H1 (cell line): ENCODE measurements at regions not wholly inside any gene's neighbourhood (a gene's known extent, or its start where the extent isn't known, plus 50 kb on each side); places are given as distances from the start of the nearest gene placed in this dataset.

Experiments
- CTCF ChIA-PET: fragments of 300-600 bp; sonication (Branson Sonifier 250); formaldehyde crosslinking; loops from one replicate; lab custom pipeline; 2021; ENCODE audit not compliant: partially characterized antibody; lab: Charles Lee
- POLR2A ChIA-PET: fragments of 300-600 bp; sonication (Branson Sonifier 250); formaldehyde crosslinking; loops from one replicate; lab custom pipeline; 2021; ENCODE audit warnings: inconsistent platforms; ENCODE audit not compliant: partially characterized antibody; lab: Charles Lee
- DNase-seq, 2 experiments: peaks; one replicate each; pipeline versions ENCODE4 v3.0.0 to v3.0.0-alpha.2; 2010 to 2022; ENCODE audit warnings: low spot score in 2 of 2, low read depth in 1 of 2, mixed read lengths in 1 of 2
- FAIRE-seq: peaks from 2 replicates; lab custom pipeline; 2011; peaks lifted over from hg19 to GRCh38; lab: Jason Lieb, UNC
- H2AFZ ChIP-seq: 2 replicates; pipeline ENCODE4 v1.8.1; 2012; ENCODE audit warnings: low read length, inconsistent platforms
- H2AK5ac ChIP-seq: 2 replicates; pipeline ENCODE4 v1.6.1; 2013; ENCODE audit warnings: low read depth, low read length
- H2BK120ac ChIP-seq: replicated peaks from 2 replicates; pipeline ENCODE3; 2013; ENCODE audit warnings: low read depth, low read length, inconsistent platforms
- H2BK12ac ChIP-seq: 2 replicates; pipeline ENCODE4 v1.6.1; 2013; ENCODE audit warnings: low read depth, low read length
- H2BK15ac ChIP-seq: 2 replicates; pipeline ENCODE4 v1.6.1; 2013; ENCODE audit warnings: low read length
- H2BK20ac ChIP-seq: 2 replicates; pipeline ENCODE4 v1.6.1; 2013; ENCODE audit warnings: low read length
- H2BK5ac ChIP-seq: 2 replicates; pipeline ENCODE4 v1.6.1; 2013; ENCODE audit warnings: low read depth, low read length
- H3K14ac ChIP-seq: 2 replicates; pipeline ENCODE4 v1.6.1; 2013; ENCODE audit warnings: inconsistent platforms; ENCODE audit not compliant: insufficient read length
- H3K18ac ChIP-seq: 2 replicates; pipeline ENCODE4 v1.6.1; 2013; ENCODE audit warnings: low read length; ENCODE audit errors: extremely low read depth
- H3K23ac ChIP-seq: 2 replicates; pipeline ENCODE4 v1.6.1; 2013; ENCODE audit warnings: inconsistent platforms; ENCODE audit not compliant: insufficient read length
- H3K23me2 ChIP-seq: 2 replicates; pipeline ENCODE4 v1.6.1; 2013; ENCODE audit warnings: low read depth, low read length
- H3K27ac ChIP-seq: 2 replicates; pipeline ENCODE4 v1.6.1; 2011; ENCODE audit warnings: low read depth, low read length, inconsistent platforms
- H3K27me3 ChIP-seq, 4 experiments: replicated peaks in 1 of 4; 1 replicate in 1 of 4; 2 replicates in 3 of 4; pipeline versions ENCODE4 v1.6.1 to v1.8.1; 2011 to 2013; ENCODE audit warnings: low read length in 3 of 4, mild to moderate bottlenecking in 3 of 4, inconsistent platforms in 2 of 4, mixed read lengths in 2 of 4, moderate library complexity in 1 of 4; ENCODE audit not compliant: control insufficient read depth in 3 of 4, insufficient read depth in 3 of 4; ENCODE audit errors: extremely low read depth in 1 of 4
- H3K36me3 ChIP-seq, 4 experiments: 2 replicates each; pipeline versions ENCODE4 v1.6.1 to v1.8.1; 2011 to 2013; ENCODE audit warnings: mild to moderate bottlenecking in 4 of 4, low read length in 3 of 4, moderate library complexity in 2 of 4, control low read depth in 1 of 4, inconsistent platforms in 1 of 4; ENCODE audit not compliant: insufficient read depth in 4 of 4, control insufficient read depth in 2 of 4
- H3K4ac ChIP-seq: replicated peaks from 2 replicates; pipeline ENCODE3; 2013; ENCODE audit warnings: low read length, low read depth, mixed read lengths, inconsistent platforms; ENCODE audit not compliant: insufficient read length
- H3K4me1 ChIP-seq, 4 experiments: replicated peaks in 1 of 4; 1 replicate in 1 of 4; 2 replicates in 3 of 4; pipeline versions ENCODE4 v1.6.1 to v1.8.1; 2011 to 2013; ENCODE audit warnings: low read length in 3 of 4, inconsistent platforms in 2 of 4, mixed read lengths in 1 of 4; ENCODE audit not compliant: insufficient read depth in 4 of 4, control insufficient read depth in 3 of 4
- H3K4me2 ChIP-seq, 2 experiments: 2 replicates each; pipeline versions ENCODE4 v1.6.1 to v1.8.1; 2011 to 2013; ENCODE audit warnings: low read depth in 2 of 2, low read length in 2 of 2, control low read depth in 1 of 2, inconsistent platforms in 1 of 2, mild to moderate bottlenecking in 1 of 2; ENCODE audit not compliant: insufficient read depth in 1 of 2
- H3K4me3 ChIP-seq, 4 experiments: fragments of 200-600, 300-600 bp in 1 of 4; sonication (generic), shearing (Covaris generic), sonication (Bioruptor Twin) in 1 of 4; 2 replicates each; pipeline versions ENCODE4 v1.5.1 to v1.8.1; 2011 to 2016; ENCODE audit warnings: low read length in 4 of 4, low read depth in 3 of 4, control low read depth in 2 of 4, inconsistent platforms in 2 of 4, mild to moderate bottlenecking in 2 of 4, mixed read lengths in 1 of 4, moderate library complexity in 1 of 4; ENCODE audit not compliant: insufficient read depth in 2 of 4; ENCODE audit errors: extremely low read depth in 1 of 4
- H3K56ac ChIP-seq: replicated peaks from 2 replicates; pipeline ENCODE3; 2013; ENCODE audit warnings: low read depth, mild to moderate bottlenecking, mixed read lengths, low read length, inconsistent platforms; ENCODE audit not compliant: insufficient read length
- H3K79me1 ChIP-seq: 2 replicates; pipeline ENCODE4 v1.6.1; 2013; ENCODE audit warnings: low read depth, low read length, control low read depth
- H3K79me2 ChIP-seq, 2 experiments: 2 replicates each; pipeline versions ENCODE4 v1.6.1 to v1.8.1; 2012 to 2013; ENCODE audit warnings: low read length in 2 of 2, mild to moderate bottlenecking in 2 of 2, inconsistent platforms in 1 of 2; ENCODE audit not compliant: insufficient read depth in 2 of 2, control insufficient read depth in 1 of 2
- H3K9ac ChIP-seq, 4 experiments: replicated peaks in 1 of 4; 1 replicate in 1 of 4; 2 replicates in 3 of 4; pipeline versions ENCODE4 v1.6.1 to v1.8.1; 2011 to 2013; ENCODE audit warnings: low read depth in 3 of 4, low read length in 3 of 4, control low read depth in 2 of 4, mild to moderate bottlenecking in 2 of 4, moderate library complexity in 2 of 4, inconsistent platforms in 1 of 4; ENCODE audit errors: extremely low read depth in 1 of 4
- H3K9me3 ChIP-seq, 2 experiments: 2 replicates each; pipeline versions ENCODE4 v1.6.1 to v1.8.1; 2012 to 2013; ENCODE audit warnings: mild to moderate bottlenecking in 2 of 2, moderate library complexity in 2 of 2, control low read depth in 1 of 2, inconsistent platforms in 1 of 2, low read depth in 1 of 2, low read length in 1 of 2, mixed read lengths in 1 of 2; ENCODE audit not compliant: insufficient read depth in 2 of 2
- H4K20me1 ChIP-seq, 2 experiments: replicated peaks in 1 of 2; 2 replicates each; pipeline versions ENCODE3 to v1.8.1; 2011 to 2013; ENCODE audit warnings: inconsistent platforms in 2 of 2, low read length in 2 of 2, mild to moderate bottlenecking in 1 of 2; ENCODE audit not compliant: insufficient read depth in 2 of 2, control insufficient read depth in 1 of 2
- H4K5ac ChIP-seq: 2 replicates; pipeline ENCODE4 v1.6.1; 2013; ENCODE audit warnings: low read length, low read depth, mixed read lengths, inconsistent platforms; ENCODE audit not compliant: insufficient read length
- H4K8ac ChIP-seq: 2 replicates; pipeline ENCODE4 v1.8.0; 2013; ENCODE audit warnings: mild to moderate bottlenecking, moderate library complexity, low read length, inconsistent platforms; ENCODE audit not compliant: insufficient read depth; ENCODE audit errors: extremely low read depth
- H4K91ac ChIP-seq: replicated peaks from 2 replicates; pipeline ENCODE3; 2013; ENCODE audit warnings: low read length, mixed read lengths, inconsistent platforms; ENCODE audit not compliant: insufficient read length
- BACH1 ChIP-seq: IDR thresholded peaks from 2 replicates; pipeline ENCODE4 v1.6.1; 2012; ENCODE audit warnings: low read length, improper control_type of control experiment
- FOSL1 ChIP-seq: IDR thresholded peaks from 2 replicates; pipeline ENCODE4 v1.6.1; 2011; ENCODE audit warnings: mild to moderate bottlenecking, low read depth, low read length, moderate library complexity; ENCODE audit not compliant: insufficient read depth
- HDAC2 ChIP-seq, 2 experiments: fragments of 300-600 bp in 1 of 2; sonication (generic) in 1 of 2; IDR thresholded peaks; 2 replicates each; pipeline ENCODE4 v1.6.1; 2011 to 2012; ENCODE audit warnings: low read depth in 2 of 2, low read length in 2 of 2, mild to moderate bottlenecking in 2 of 2, moderate library complexity in 2 of 2, borderline replicate concordance in 1 of 2, inconsistent platforms in 1 of 2
- POLR2A ChIP-seq, 2 experiments: IDR thresholded peaks; 1 replicate in 1 of 2; 2 replicates in 1 of 2; pipeline ENCODE4 v1.6.1; 2011; ENCODE audit warnings: low read depth in 2 of 2, low read length in 2 of 2, mild to moderate bottlenecking in 2 of 2; ENCODE audit errors: control extremely low read depth in 1 of 2
- RNF2 ChIP-seq: fragments of 200-900, 300-1000 bp; sonication (generic); IDR thresholded peaks from 2 replicates; pipeline ENCODE4 v1.7.1; 2016; ENCODE audit warnings: borderline replicate concordance, low read depth, mild to moderate bottlenecking, antibody characterized with exemption, low read length; ENCODE audit not compliant: poor library complexity, severe bottlenecking; ENCODE audit errors: missing control alignments
- SIRT6 ChIP-seq: IDR thresholded peaks from one replicate; pipeline ENCODE4 v1.7.1; 2012; ENCODE audit warnings: low read length, inconsistent platforms
- SIX5 ChIP-seq: IDR thresholded peaks from 2 replicates; pipeline ENCODE4 v1.6.1; 2011; ENCODE audit warnings: mild to moderate bottlenecking, low read depth, low read length
- TAF1 ChIP-seq: IDR thresholded peaks from 2 replicates; pipeline ENCODE4 v1.6.1; 2011; ENCODE audit warnings: mild to moderate bottlenecking, low read depth, low read length
- WGBS, 2 experiments: shearing (Covaris generic) in 1 of 2; methylation state at CpG; one replicate each; pipeline versions ENCODE4 v1.1.6 to v1.1.7; 2013 to 2015; ENCODE audit warnings: low lambda C conversion rate in 2 of 2, mixed read lengths in 2 of 2, inconsistent platforms in 1 of 2, low coverage in 1 of 2, missing lambda C conversion rate in 1 of 2; ENCODE audit not compliant: insufficient replicate concordance in 2 of 2, insufficient coverage in 1 of 2, insufficient read length in 1 of 2; ENCODE audit errors: extremely low coverage in 1 of 2, missing lambda C conversion rate in 1 of 2; 5-methylcytosine and 5-hydroxymethylcytosine counted together
- TF ChIP-seq, protein P1 (sequence below), 3 experiments: IDR thresholded peaks; 1 replicate in 2 of 3; 2 replicates in 1 of 3; pipeline versions ENCODE4 v1.5.1 to v1.6.1; 2011; ENCODE audit warnings: low read length in 3 of 3, mild to moderate bottlenecking in 3 of 3, inconsistent platforms in 2 of 3, low read depth in 1 of 3, moderate library complexity in 1 of 3; ENCODE audit not compliant: insufficient read depth in 1 of 3; ENCODE audit errors: control extremely low read depth in 1 of 3

GRCh38 chr11:23653071-23653675 is 792.9 kb upstream of the CCDC179 start:
- H3K4me3 ChIP-seq, result no peak overlapping the region
- H3K18ac ChIP-seq, result no peak overlapping the region
- no peak overlapping the region for H3K14ac ChIP-seq
- no peaks in the 10 kb centered on the region for H3K36me3 ChIP-seq
- 95% methylated on average over 12 of the region's 33 CpGs; no CpG with 5 or more reads in 1 of the 2 experiments for WGBS, 2 experiments
- H3K4me1 ChIP-seq, result no peaks in the 10 kb centered on the region
- H3K23ac ChIP-seq, result no peak overlapping the region
- no peak overlapping the region for H2AFZ ChIP-seq
- no peak overlapping the region for H2BK120ac ChIP-seq
- H2BK15ac ChIP-seq, result no peak overlapping the region
- H2BK5ac ChIP-seq, result no peak overlapping the region
- ChIA-PET CTCF (interaction anchor here (0.6 kb wide), 1 partner anchor 234 kb away, joined by 3 read pairs; no protein-coding TSS in a partner anchor), POLR2A (no interaction called here)
- no peak overlapping the region for H3K27ac ChIP-seq
- TF ChIP-seq BACH1 (no peak), SIX5 (no peak), TAF1 (no peak), POLR2A (IDR thresholded peaks at IDR 0.05; ENCODE audit: control extremely low read depth in 1 of 2, low read depth in 2 of 2, low read length in 2 of 2) (no peak), HDAC2 (IDR thresholded peaks at IDR 0.05; ENCODE audit: borderline replicate concordance in 1 of 2, low read depth in 2 of 2, low read length in 2 of 2) (no peak), SIRT6 (no peak), FOSL1 (no peak), RNF2 (no peak)
- TF ChIP-seq, protein P1, sequence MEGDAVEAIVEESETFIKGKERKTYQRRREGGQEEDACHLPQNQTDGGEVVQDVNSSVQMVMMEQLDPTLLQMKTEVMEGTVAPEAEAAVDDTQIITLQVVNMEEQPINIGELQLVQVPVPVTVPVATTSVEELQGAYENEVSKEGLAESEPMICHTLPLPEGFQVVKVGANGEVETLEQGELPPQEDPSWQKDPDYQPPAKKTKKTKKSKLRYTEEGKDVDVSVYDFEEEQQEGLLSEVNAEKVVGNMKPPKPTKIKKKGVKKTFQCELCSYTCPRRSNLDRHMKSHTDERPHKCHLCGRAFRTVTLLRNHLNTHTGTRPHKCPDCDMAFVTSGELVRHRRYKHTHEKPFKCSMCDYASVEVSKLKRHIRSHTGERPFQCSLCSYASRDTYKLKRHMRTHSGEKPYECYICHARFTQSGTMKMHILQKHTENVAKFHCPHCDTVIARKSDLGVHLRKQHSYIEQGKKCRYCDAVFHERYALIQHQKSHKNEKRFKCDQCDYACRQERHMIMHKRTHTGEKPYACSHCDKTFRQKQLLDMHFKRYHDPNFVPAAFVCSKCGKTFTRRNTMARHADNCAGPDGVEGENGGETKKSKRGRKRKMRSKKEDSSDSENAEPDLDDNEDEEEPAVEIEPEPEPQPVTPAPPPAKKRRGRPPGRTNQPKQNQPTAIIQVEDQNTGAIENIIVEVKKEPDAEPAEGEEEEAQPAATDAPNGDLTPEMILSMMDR (IDR thresholded peaks at IDR 0.05; ENCODE audit: control extremely low read depth in 1 of 3, insufficient read depth in 1 of 3, low read depth in 1 of 3, low read length in 3 of 3), result no peak
- no peak overlapping the region for H3K4me2 ChIP-seq
- FAIRE-seq, result no peak
- no peaks in the 10 kb centered on the region for H3K79me2 ChIP-seq
- DNase-seq, result no peak
- H3K79me1 ChIP-seq, result no peaks in the 10 kb centered on the region
- H4K20me1 ChIP-seq, result no peaks in the 10 kb centered on the region
- no peak overlapping the region; the same call in 1 of the 2 replicates for H4K8ac ChIP-seq
- H2BK20ac ChIP-seq, result no peak overlapping the region
- no peak overlapping the region for H2AK5ac ChIP-seq
- H3K56ac ChIP-seq, result no peak overlapping the region
- H3K9me3 ChIP-seq, result peaks cover 0 to 8% of the 10 kb centered on the region in 2 experiments; a peak in 1 of 4 replicates
- H3K4ac ChIP-seq, result no peak overlapping the region
- H3K23me2 ChIP-seq, result no peaks in the 10 kb centered on the region
- no peak overlapping the region for H4K91ac ChIP-seq
- no peaks in the 10 kb centered on the region for H3K27me3 ChIP-seq
- H2BK12ac ChIP-seq, result no peak overlapping the region
- H4K5ac ChIP-seq, result no peak overlapping the region
- H3K9ac ChIP-seq, result no peak overlapping the region
